GM12878 (cell line): ENCODE measurements at regions not wholly inside any gene's neighbourhood (a gene's known extent, or its start where the extent isn't known, plus 50 kb on each side); places are given as distances from the start of the nearest gene placed in this dataset.

ENCODE experiments used
- ATAC-seq: fragments of 200-7000 bp; cut with Tn5 transposase; 3 replicates; pipeline ENCODE4 v1.9.1; 2020; ENCODE audit warnings: mild to moderate bottlenecking, moderate library complexity
- BruUV-seq: library from RNA; stranded (reverse); fragments of 400-500 nt; replicated peaks from 2 replicates; lab custom pipeline; 2021; lab: Mats Ljungman, UMichigan
- CTCF ChIA-PET: fragments of 300-600 bp; sonication (Branson Sonifier 250); formaldehyde crosslinking; extraction: SDS; loops from one replicate; lab custom pipeline; 2021; ENCODE audit warnings: inconsistent platforms; lab: Yijun Ruan, JAX
- POLR2A ChIA-PET: fragments of 350-600 bp; formaldehyde crosslinking; extraction: SDS; loops from one replicate; lab custom pipeline; 2021; ENCODE audit warnings: inconsistent platforms; lab: Charles Lee
- RAD21 ChIA-PET: fragments of 300-600 bp; sonication (Branson Sonifier 250); formaldehyde crosslinking; loops from one replicate; lab custom pipeline; 2023; ENCODE audit warnings: antibody characterized with exemption; ENCODE audit not compliant: unreplicated experiment; lab: Charles Lee
- SMC1A ChIA-PET: fragments of 300-600 bp; sonication (Branson Sonifier 250); formaldehyde crosslinking; loops from one replicate; lab custom pipeline; 2023; ENCODE audit not compliant: unreplicated experiment, uncharacterized antibody; lab: Charles Lee
- DNase-seq: peaks from one replicate; pipeline ENCODE4 v3.0.0-alpha.2; 2011; ENCODE audit warnings: low read depth, low spot score
- FAIRE-seq: peaks from 3 replicates; lab custom pipeline; 2011; peaks lifted over from hg19 to GRCh38; lab: Jason Lieb, UNC
- H2AFZ ChIP-seq: 2 replicates; pipeline ENCODE4 v1.6.0; 2011; ENCODE audit warnings: low read depth, low read length, control low read depth; ENCODE audit not compliant: control insufficient read depth
- H3K27ac ChIP-seq: 2 replicates; pipeline ENCODE4 v1.5.1; 2011; ENCODE audit warnings: control low read depth; ENCODE audit not compliant: control insufficient read depth, insufficient read depth
- H3K27me3 ChIP-seq, 2 experiments: replicated peaks in 1 of 2; 2 replicates each; pipeline versions ENCODE4 v1.6.0 to v1.6.1; 2011; ENCODE audit warnings: low read length in 1 of 2; ENCODE audit not compliant: control insufficient read depth in 2 of 2, insufficient read depth in 2 of 2
- H3K36me3 ChIP-seq, 2 experiments: 2 replicates each; pipeline ENCODE4 v1.5.1; 2011; ENCODE audit warnings: low read length in 1 of 2; ENCODE audit not compliant: control insufficient read depth in 2 of 2, insufficient read depth in 2 of 2
- H3K4me1 ChIP-seq: 2 replicates; pipeline ENCODE4 v1.6.1; 2011; ENCODE audit warnings: mild to moderate bottlenecking, low read length, moderate library complexity, mixed read lengths; ENCODE audit not compliant: control insufficient read depth, insufficient read depth
- H3K4me2 ChIP-seq: 2 replicates; pipeline ENCODE4 v1.6.0; 2011; ENCODE audit warnings: control low read depth; ENCODE audit not compliant: control insufficient read depth, insufficient read depth
- H3K4me3 ChIP-seq: fragments of 200-600 bp; sonication (generic); 2 replicates; pipeline ENCODE4 v1.5.1; 2016
- H3K79me2 ChIP-seq: 2 replicates; pipeline ENCODE4 v1.6.0; 2011; ENCODE audit warnings: low read length; ENCODE audit not compliant: control insufficient read depth, insufficient read depth
- H3K9ac ChIP-seq: 2 replicates; pipeline ENCODE4 v1.8.0; 2011; ENCODE audit warnings: low read length, control low read depth, mixed read lengths; ENCODE audit not compliant: control insufficient read depth, insufficient read depth
- H3K9me3 ChIP-seq: replicated peaks from 3 replicates; pipeline ENCODE4 v1.5.1; 2011; ENCODE audit warnings: mild to moderate bottlenecking, low read length; ENCODE audit not compliant: control insufficient read depth, insufficient read depth
- H4K20me1 ChIP-seq: 2 replicates; pipeline ENCODE4 v1.6.0; 2011; ENCODE audit not compliant: control insufficient read depth, insufficient read depth
- ASH2L ChIP-seq: fragments of 300-600, 200-600 bp; sonication (generic); IDR thresholded peaks from 2 replicates; pipeline ENCODE4 v1.6.1; 2017; ENCODE audit warnings: low read depth, mild to moderate bottlenecking, borderline replicate concordance
- CREB1 ChIP-seq: IDR thresholded peaks from 2 replicates; pipeline ENCODE4 v1.6.1; 2012; ENCODE audit warnings: low read depth, mild to moderate bottlenecking, inconsistent platforms
- CTCF ChIP-seq, 3 experiments: IDR thresholded peaks in 2 of 3; conservative IDR thresholded peaks in 1 of 3; 2 replicates each; pipeline ENCODE4 v1.5.1; 2011; ENCODE audit warnings: low read depth in 3 of 3, low read length in 3 of 3, mild to moderate bottlenecking in 3 of 3, control low read depth in 2 of 3, moderate library complexity in 2 of 3, inconsistent platforms in 1 of 3, mixed read lengths in 1 of 3; ENCODE audit not compliant: control insufficient read depth in 2 of 3, insufficient read depth in 1 of 3; ENCODE audit errors: extremely low read depth in 1 of 3
- GATAD2B ChIP-seq: fragments of 450-650 bp; conservative IDR thresholded peaks from 2 replicates; pipeline ENCODE4 v1.6.1; 2017; ENCODE audit warnings: low read depth, mild to moderate bottlenecking, moderate library complexity
- HDAC6 ChIP-seq: fragments of 200-600 bp; sonication (generic); IDR thresholded peaks from one replicate; pipeline ENCODE4 v1.8.0; 2017; ENCODE audit warnings: antibody characterized with exemption; ENCODE audit not compliant: unreplicated experiment
- IKZF1 ChIP-seq: fragments of 450-650 bp; conservative IDR thresholded peaks from 2 replicates; pipeline ENCODE4 v1.6.1; 2017; ENCODE audit warnings: antibody characterized with exemption, mild to moderate bottlenecking
- MXI1 ChIP-seq: fragments of 150-350 bp; IDR thresholded peaks from 2 replicates; pipeline ENCODE4 v1.6.1; 2011; ENCODE audit warnings: low read depth, mild to moderate bottlenecking, inconsistent platforms, low read length, improper control_type of control experiment
- MYB ChIP-seq: fragments of 150-350 bp; IDR thresholded peaks from 2 replicates; pipeline ENCODE4 v1.6.1; 2014; ENCODE audit warnings: mild to moderate bottlenecking, low read depth, low read length, borderline replicate concordance
- NFIC ChIP-seq: IDR thresholded peaks from 2 replicates; pipeline ENCODE4 v1.6.1; 2012; ENCODE audit warnings: low read depth, mild to moderate bottlenecking, inconsistent platforms, low read length, moderate library complexity
- NFYA ChIP-seq: IDR thresholded peaks from 2 replicates; pipeline ENCODE4 v1.6.1; 2011; ENCODE audit warnings: low read depth, mild to moderate bottlenecking, low read length, improper control_type of control experiment, borderline replicate concordance
- NR2C2 ChIP-seq: IDR thresholded peaks from 2 replicates; pipeline ENCODE4 v1.6.1; 2011; ENCODE audit warnings: borderline replicate concordance, low read depth; ENCODE audit not compliant: control insufficient read depth, insufficient read length
- PAX5 ChIP-seq: IDR thresholded peaks from 2 replicates; pipeline ENCODE4 v1.6.1; 2011; ENCODE audit warnings: low read depth, low read length, borderline replicate concordance
- STAT1 ChIP-seq: fragments of 450-650 bp; conservative IDR thresholded peaks from 2 replicates; pipeline ENCODE4 v1.6.1; 2014; ENCODE audit warnings: antibody characterized with exemption, mild to moderate bottlenecking
- STAT3 ChIP-seq: IDR thresholded peaks from 2 replicates; pipeline ENCODE4 v1.6.1; 2011; ENCODE audit warnings: low read depth, low read length, improper control_type of control experiment
- WGBS: methylation state at CpG from one replicate; pipeline ENCODE4 v1.1.6; 2016; ENCODE audit warnings: low lambda C conversion rate; ENCODE audit not compliant: insufficient replicate concordance, insufficient coverage; ENCODE audit errors: missing lambda C conversion rate; 5-methylcytosine and 5-hydroxymethylcytosine counted together
- in situ Hi-C: fragments of 300-500 bp; cut with MboI; formaldehyde crosslinking; loops from 9 replicates; pipeline ENCODE4 v1.14.3; 2018; ENCODE audit warnings: mixed read lengths
- intact Hi-C: fragments of 100-400 bp; cut with micrococcal nuclease; formaldehyde crosslinking; loops from one replicate; pipeline ENCODE4 v1.14.2; 2022; ENCODE audit not compliant: unreplicated experiment
- TF ChIP-seq, protein P1 (sequence below): fragments of 450-650 bp; IDR thresholded peaks from 2 replicates; pipeline ENCODE4 v1.6.1; 2018; ENCODE audit warnings: mild to moderate bottlenecking, low read depth, moderate library complexity; ENCODE audit not compliant: partially characterized antibody

DNA sequence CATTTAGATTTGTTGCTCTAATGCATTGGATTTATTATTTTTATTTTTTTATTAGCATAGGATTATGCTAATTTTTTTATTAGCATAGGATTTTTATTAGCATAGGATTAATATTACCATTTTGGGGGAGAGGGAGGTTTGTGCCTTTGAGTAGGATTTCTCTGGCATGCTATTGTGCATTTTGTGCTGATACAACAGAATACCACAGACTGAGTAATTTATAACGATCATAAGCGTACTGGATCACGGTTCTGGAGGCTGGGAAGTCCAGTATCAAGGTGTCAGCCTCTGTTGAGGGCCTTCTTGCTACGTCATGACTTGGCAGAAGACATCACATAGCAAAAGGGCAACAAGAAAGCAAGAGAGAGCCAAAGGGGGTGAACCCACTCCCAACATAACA is 187.5 kb downstream of the XPNPEP1 start (continued):
- no peak for TF ChIP-seq GATAD2B

DNA sequence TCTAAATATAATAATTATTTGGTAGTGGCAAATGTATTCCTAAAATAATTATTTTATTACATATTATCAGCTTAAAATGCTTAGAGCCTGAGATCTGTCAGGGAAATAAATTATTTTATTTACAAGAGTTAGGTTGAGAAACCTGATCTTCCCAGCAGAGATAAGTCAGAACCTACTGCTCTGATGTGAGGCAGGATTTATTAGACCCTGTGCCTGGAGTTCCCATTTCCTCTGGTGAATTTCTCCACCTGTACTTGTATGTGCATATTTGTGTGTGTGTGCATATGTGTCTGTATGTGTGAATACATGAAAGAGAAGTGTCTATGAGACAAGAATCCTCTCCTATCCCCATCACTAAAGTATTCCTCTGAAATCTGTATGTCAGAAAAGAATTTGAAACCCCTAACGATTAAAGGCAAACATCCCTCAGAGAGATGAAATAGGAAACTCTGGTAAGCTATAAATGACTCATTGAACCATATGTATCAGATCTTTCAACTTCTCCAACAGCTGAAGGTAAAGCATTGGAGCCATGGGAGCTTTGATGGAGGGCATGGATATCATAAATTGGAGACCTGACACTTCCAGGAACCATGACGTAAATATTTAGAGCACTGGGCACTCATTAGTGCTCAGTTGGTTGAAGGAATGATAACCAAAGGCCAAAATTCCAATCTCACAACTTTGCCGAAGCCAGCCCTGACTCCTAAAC is 190.9 kb downstream of the XPNPEP1 start:
- ChIA-PET CTCF (no interaction called here), SMC1A (no interaction called here), POLR2A (no interaction called here), RAD21 (no interaction called here)
- Histone ChIP-seq H3K4me1 (no peaks in the 10 kb centered on the region), H3K4me2 (no peak overlapping the region), H4K20me1 (no peaks in the 10 kb centered on the region), H3K79me2 (no peaks in the 10 kb centered on the region), H3K4me3 (no peak overlapping the region), H3K9ac (no peak overlapping the region), H3K9me3 (no peaks in the 10 kb centered on the region), H2AFZ (no peak overlapping the region), H3K36me3 (no peaks in the 10 kb centered on the region), H3K27me3 (no peaks in the 10 kb centered on the region), H3K27ac (no peak overlapping the region)
- no peak for DNase-seq
- intact Hi-C loops, result no loop called here
- no peak for FAIRE-seq
- no TSS peak for BruUV-seq
- in situ Hi-C loops, result no loop called here
- 4% methylated on average over 3 of the region's 3 CpGs for whole genome bisulfite sequencing
- TF ChIP-seq, protein P1, sequence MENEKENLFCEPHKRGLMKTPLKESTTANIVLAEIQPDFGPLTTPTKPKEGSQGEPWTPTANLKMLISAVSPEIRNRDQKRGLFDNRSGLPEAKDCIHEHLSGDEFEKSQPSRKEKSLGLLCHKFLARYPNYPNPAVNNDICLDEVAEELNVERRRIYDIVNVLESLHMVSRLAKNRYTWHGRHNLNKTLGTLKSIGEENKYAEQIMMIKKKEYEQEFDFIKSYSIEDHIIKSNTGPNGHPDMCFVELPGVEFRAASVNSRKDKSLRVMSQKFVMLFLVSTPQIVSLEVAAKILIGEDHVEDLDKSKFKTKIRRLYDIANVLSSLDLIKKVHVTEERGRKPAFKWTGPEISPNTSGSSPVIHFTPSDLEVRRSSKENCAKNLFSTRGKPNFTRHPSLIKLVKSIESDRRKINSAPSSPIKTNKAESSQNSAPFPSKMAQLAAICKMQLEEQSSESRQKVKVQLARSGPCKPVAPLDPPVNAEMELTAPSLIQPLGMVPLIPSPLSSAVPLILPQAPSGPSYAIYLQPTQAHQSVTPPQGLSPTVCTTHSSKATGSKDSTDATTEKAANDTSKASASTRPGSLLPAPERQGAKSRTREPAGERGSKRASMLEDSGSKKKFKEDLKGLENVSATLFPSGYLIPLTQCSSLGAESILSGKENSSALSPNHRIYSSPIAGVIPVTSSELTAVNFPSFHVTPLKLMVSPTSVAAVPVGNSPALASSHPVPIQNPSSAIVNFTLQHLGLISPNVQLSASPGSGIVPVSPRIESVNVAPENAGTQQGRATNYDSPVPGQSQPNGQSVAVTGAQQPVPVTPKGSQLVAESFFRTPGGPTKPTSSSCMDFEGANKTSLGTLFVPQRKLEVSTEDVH, result no peak
- no peak for TF ChIP-seq MYB
- no peak for TF ChIP-seq PAX5
- no peak for TF ChIP-seq STAT1
- no peak for TF ChIP-seq CREB1
- no peak for TF ChIP-seq STAT3
- no peak for TF ChIP-seq NR2C2
- TF ChIP-seq NFYA, result no peak
- TF ChIP-seq ASH2L, result no peak
- TF ChIP-seq HDAC6, result no peak
- TF ChIP-seq IKZF1, result no peak
- no peak for TF ChIP-seq CTCF (IDR thresholded peaks at IDR 0.05 in 2 of 3, conservative IDR thresholded peaks at IDR 0.05 in 1 of 3; ENCODE audit: control insufficient read depth in 2 of 3, extremely low read depth in 1 of 3, insufficient read depth in 1 of 3, low read depth in 3 of 3, low read length in 3 of 3)
- no peak for TF ChIP-seq NFIC
- no peak for TF ChIP-seq MXI1
- no peak for ATAC-seq
